ENCODE measurements at regions not wholly inside any gene's neighbourhood (a gene's known extent, or its start where the extent isn't known, plus 50 kb on each side); places are given as distances from the start of the nearest gene placed in this dataset.

DNA sequence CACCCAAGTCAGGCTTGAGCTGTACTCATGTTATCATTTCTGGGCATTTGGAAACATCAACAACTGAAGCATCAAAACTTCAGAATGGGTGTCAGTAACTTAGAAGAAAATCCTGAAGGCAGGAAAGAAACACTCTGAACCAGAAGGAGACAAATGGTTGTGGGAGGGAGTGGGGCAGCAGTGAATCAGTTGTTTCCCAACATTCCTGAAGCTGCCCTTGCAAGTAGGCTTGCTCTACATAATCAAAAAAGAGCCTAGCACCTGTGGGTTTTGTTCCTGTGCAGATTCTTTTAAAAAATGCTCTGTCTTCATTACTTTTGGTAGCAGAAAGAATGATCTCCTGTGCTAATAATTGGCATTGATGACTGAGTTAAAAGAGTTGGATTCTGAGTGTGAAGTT is 424.2 kb upstream of the GRIA1 start:
- TF ChIP-seq, protein P1, sequence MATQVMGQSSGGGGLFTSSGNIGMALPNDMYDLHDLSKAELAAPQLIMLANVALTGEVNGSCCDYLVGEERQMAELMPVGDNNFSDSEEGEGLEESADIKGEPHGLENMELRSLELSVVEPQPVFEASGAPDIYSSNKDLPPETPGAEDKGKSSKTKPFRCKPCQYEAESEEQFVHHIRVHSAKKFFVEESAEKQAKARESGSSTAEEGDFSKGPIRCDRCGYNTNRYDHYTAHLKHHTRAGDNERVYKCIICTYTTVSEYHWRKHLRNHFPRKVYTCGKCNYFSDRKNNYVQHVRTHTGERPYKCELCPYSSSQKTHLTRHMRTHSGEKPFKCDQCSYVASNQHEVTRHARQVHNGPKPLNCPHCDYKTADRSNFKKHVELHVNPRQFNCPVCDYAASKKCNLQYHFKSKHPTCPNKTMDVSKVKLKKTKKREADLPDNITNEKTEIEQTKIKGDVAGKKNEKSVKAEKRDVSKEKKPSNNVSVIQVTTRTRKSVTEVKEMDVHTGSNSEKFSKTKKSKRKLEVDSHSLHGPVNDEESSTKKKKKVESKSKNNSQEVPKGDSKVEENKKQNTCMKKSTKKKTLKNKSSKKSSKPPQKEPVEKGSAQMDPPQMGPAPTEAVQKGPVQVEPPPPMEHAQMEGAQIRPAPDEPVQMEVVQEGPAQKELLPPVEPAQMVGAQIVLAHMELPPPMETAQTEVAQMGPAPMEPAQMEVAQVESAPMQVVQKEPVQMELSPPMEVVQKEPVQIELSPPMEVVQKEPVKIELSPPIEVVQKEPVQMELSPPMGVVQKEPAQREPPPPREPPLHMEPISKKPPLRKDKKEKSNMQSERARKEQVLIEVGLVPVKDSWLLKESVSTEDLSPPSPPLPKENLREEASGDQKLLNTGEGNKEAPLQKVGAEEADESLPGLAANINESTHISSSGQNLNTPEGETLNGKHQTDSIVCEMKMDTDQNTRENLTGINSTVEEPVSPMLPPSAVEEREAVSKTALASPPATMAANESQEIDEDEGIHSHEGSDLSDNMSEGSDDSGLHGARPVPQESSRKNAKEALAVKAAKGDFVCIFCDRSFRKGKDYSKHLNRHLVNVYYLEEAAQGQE (IDR thresholded peaks at IDR 0.05; ENCODE audit: low read depth): no peak
- no peak for TF ChIP-seq MAX (IDR thresholded peaks at IDR 0.05)
- no peak for TF ChIP-seq POLR2AphosphoS5 (IDR thresholded peaks at IDR 0.05; ENCODE audit: low read depth, low read length)
- no peak for TF ChIP-seq SP1 (IDR thresholded peaks at IDR 0.05; ENCODE audit: low read depth)
- TF ChIP-seq CTCF (IDR thresholded peaks at IDR 0.05 in 2 of 3, conservative IDR thresholded peaks at IDR 0.05 in 1 of 3; ENCODE audit: borderline replicate concordance in 1 of 3, insufficient read depth in 1 of 3, low read depth in 2 of 3, low read length in 2 of 3): no peak
- TF ChIP-seq EGR1 (IDR thresholded peaks at IDR 0.05; ENCODE audit: low read depth): no peak
- no peak for TF ChIP-seq EZH2phosphoT487 (IDR thresholded peaks at IDR 0.05; ENCODE audit: borderline replicate concordance)
- no peak for TF ChIP-seq RAD21 (IDR thresholded peaks at IDR 0.05; ENCODE audit: low read depth)
- no peak for TF ChIP-seq EZH2 (IDR thresholded peaks at IDR 0.05)
- TF ChIP-seq POLR2A (IDR thresholded peaks at IDR 0.05; ENCODE audit: borderline replicate concordance, extremely low read depth, insufficient read depth, insufficient read length): no peak
- TF ChIP-seq TCF7L2 (IDR thresholded peaks at IDR 0.05; ENCODE audit: borderline replicate concordance, extremely low read depth, insufficient read depth, insufficient read length): no peak
- no peak for TF ChIP-seq ELF1 (IDR thresholded peaks at IDR 0.05; ENCODE audit: borderline replicate concordance, low read depth)
- TF ChIP-seq ZFX (IDR thresholded peaks at IDR 0.05): no peak
